Sigmoid colon (tissue), 6 donors: ENCODE measurements at regions not wholly inside any gene's neighbourhood (a gene's known extent, or its start where the extent isn't known, plus 50 kb on each side); places are given as distances from the start of the nearest gene placed in this dataset.

Source experiments
- DNase-seq: peaks from one replicate; pipeline ENCODE4 v3.0.0-alpha.2; 2019
- H3K27ac ChIP-seq, 4 donors: fragments of 200-600 bp; sonication (generic); one replicate each; pipeline ENCODE4 v1.5.1; 2016 to 2019; ENCODE audit warnings: mild to moderate bottlenecking in 1 of 4
- H3K27me3 ChIP-seq, 3 donors: fragments of 200-600 bp; sonication (generic); one replicate each; pipeline ENCODE4 v1.5.1; 2019; ENCODE audit warnings: mild to moderate bottlenecking in 1 of 3
- H3K36me3 ChIP-seq, 4 donors: fragments of 200-600 bp; sonication (generic); one replicate each; pipeline ENCODE4 v1.5.1; 2016 to 2019
- H3K4me1 ChIP-seq, 4 donors: fragments of 200-600 bp; sonication (generic); one replicate each; pipeline ENCODE4 v1.5.1; 2017 to 2019
- H3K4me3 ChIP-seq, 4 donors: fragments of 200-600 bp; sonication (generic); one replicate each; pipeline ENCODE4 v1.5.1; 2017 to 2019; ENCODE audit warnings: mild to moderate bottlenecking in 2 of 4, moderate library complexity in 1 of 4
- H3K9me3 ChIP-seq, 4 donors: fragments of 200-600 bp in 3 of 4; sonication (generic) in 3 of 4; one replicate each; pipeline versions ENCODE4 v1.5.1 to v1.6.1; 2013 to 2019
- EP300 ChIP-seq, 4 donors: sonication (generic); formaldehyde crosslinking; IDR thresholded peaks; one replicate each; pipeline ENCODE4 v1.6.1; 2017; ENCODE audit warnings: antibody characterized with exemption in 4 of 4
- POLR2A ChIP-seq, 2 donors: fragments of 450-650 bp; IDR thresholded peaks; one replicate each; pipeline ENCODE4 v1.6.1; 2016; ENCODE audit warnings: antibody characterized with exemption in 2 of 2, mild to moderate bottlenecking in 2 of 2, moderate library complexity in 2 of 2
- POLR2AphosphoS5 ChIP-seq, 4 donors: sonication (generic); formaldehyde crosslinking; IDR thresholded peaks; one replicate each; pipeline ENCODE4 v1.6.1; 2017; ENCODE audit warnings: antibody characterized with exemption in 4 of 4
- WGBS, 2 donors: extraction: QIAGEN DNeasy Blood & Tissue Kit; methylation state at CpG; one replicate each; pipeline ENCODE4 v1.1.7; 2013; 5-methylcytosine and 5-hydroxymethylcytosine counted together
- intact Hi-C: fragments of 100-400 bp; cut with DNase I; formaldehyde crosslinking; loops from one replicate; pipeline ENCODE4 v1.15.1; 2023
- TF ChIP-seq, protein P1 (sequence below), 4 experiments: fragments of 450-650 bp in 3 of 4; fragments of 200-600 bp in 1 of 4; IDR thresholded peaks; one replicate each; pipeline ENCODE4 v1.5.1; 2016 to 2019; ENCODE audit warnings: antibody characterized with exemption in 4 of 4, mild to moderate bottlenecking in 3 of 4, moderate library complexity in 2 of 4
- donor health status: healthy with polysubstance abuse.
- donor health status: healthy.

DNA sequence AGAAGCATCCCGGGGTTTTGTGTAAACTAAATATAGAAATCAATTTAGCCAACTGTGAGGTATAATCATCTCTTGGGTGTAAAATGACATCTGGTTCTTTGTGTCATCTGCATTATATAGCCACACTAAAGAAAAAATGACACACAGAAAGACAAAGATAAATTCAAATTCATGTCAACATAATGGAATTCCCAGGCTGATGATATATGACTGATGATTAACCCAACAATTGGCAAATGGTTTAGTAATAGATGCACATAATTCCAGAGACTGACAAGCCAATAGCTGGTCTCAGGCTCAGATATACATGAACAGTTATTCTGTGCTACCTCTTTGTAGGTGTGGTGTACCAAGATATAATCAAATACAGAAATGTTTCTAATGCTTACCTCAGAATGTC is 375.4 kb upstream of the PITX2 start:
- Histone ChIP-seq H3K27ac (no peak overlapping the region), H3K27me3 (no peaks in the 10 kb centered on the region), H3K9me3 (no peaks in the 10 kb centered on the region), H3K36me3 (no peaks in the 10 kb centered on the region), H3K4me1 (no peaks in the 10 kb centered on the region), H3K4me3 (no peak overlapping the region)
- no peak for TF ChIP-seq POLR2A (IDR thresholded peaks at IDR 0.05)
- no peak for TF ChIP-seq POLR2AphosphoS5 (IDR thresholded peaks at IDR 0.05)
- TF ChIP-seq, protein P1, sequence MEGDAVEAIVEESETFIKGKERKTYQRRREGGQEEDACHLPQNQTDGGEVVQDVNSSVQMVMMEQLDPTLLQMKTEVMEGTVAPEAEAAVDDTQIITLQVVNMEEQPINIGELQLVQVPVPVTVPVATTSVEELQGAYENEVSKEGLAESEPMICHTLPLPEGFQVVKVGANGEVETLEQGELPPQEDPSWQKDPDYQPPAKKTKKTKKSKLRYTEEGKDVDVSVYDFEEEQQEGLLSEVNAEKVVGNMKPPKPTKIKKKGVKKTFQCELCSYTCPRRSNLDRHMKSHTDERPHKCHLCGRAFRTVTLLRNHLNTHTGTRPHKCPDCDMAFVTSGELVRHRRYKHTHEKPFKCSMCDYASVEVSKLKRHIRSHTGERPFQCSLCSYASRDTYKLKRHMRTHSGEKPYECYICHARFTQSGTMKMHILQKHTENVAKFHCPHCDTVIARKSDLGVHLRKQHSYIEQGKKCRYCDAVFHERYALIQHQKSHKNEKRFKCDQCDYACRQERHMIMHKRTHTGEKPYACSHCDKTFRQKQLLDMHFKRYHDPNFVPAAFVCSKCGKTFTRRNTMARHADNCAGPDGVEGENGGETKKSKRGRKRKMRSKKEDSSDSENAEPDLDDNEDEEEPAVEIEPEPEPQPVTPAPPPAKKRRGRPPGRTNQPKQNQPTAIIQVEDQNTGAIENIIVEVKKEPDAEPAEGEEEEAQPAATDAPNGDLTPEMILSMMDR (IDR thresholded peaks at IDR 0.05) = no peak
- TF ChIP-seq EP300 (IDR thresholded peaks at IDR 0.05) = no peak
- intact Hi-C loops = no loop called here
- WGBS, 2 donors = 70 to 88% methylated on average over 1 of the region's 1 CpG
- no peak for DNase-seq

DNA sequence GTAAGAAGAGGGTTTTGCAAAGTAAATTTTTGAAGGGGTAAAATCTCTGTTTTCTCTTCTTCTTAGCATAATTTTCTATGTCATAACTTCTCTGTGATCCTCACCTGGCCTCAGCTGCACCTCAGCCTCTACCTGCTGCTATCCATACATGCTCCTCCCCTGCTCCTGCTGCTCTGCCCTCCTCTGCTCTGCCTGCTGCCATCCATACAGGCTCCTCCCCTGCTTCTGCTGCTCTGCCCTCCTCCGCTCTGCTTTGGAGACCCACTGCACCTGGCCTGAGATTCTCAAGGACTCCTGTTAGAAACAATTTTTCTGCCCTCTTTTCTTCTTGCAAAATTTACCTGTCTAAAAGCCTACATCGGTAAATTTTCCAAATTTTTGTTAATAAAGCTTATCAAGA is 388.6 kb upstream of the PITX2 start:
- no peak overlapping the region for H3K27ac ChIP-seq
- no peaks in the 10 kb centered on the region for H3K27me3 ChIP-seq
- no peak overlapping the region for H3K4me3 ChIP-seq
- no peaks in the 10 kb centered on the region for H3K36me3 ChIP-seq
- TF ChIP-seq POLR2A (IDR thresholded peaks at IDR 0.05) = no peak
- no peak for TF ChIP-seq POLR2AphosphoS5 (IDR thresholded peaks at IDR 0.05)
- TF ChIP-seq EP300 (IDR thresholded peaks at IDR 0.05) = no peak
- TF ChIP-seq, protein P1 (IDR thresholded peaks at IDR 0.05) = no peak
- intact Hi-C loops = no loop called here
- no peaks in the 10 kb centered on the region for H3K9me3 ChIP-seq
- 72 to 92% methylated on average over 2 of the region's 2 CpGs for WGBS, 2 donors
- DNase-seq = no peak
- no peaks in the 10 kb centered on the region for H3K4me1 ChIP-seq

DNA sequence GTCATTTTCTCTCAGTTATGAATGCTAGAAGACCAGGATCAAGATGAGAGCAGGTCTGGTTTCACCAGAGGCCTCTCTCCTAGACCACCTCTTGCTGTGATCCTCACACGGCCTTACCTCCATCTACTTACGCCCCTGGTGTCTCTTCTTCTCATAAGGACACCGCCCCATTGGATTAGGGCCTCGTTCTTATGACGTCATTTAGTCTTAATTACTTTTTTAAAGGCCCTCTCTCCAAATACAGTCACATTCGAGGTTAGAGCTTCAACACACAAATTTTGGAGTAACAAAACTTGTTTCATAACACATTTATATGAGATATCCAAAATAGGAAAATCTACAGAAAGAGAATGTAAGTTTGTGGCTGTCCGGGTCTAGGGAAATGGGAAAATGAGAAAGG is 391.0 kb upstream of the PITX2 start:
- no peak overlapping the region for H3K27ac ChIP-seq
- H3K27me3 ChIP-seq = no peaks in the 10 kb centered on the region
- intact Hi-C loops = no loop called here
- no peaks in the 10 kb centered on the region for H3K4me1 ChIP-seq
- no peaks in the 10 kb centered on the region for H3K9me3 ChIP-seq
- no peak overlapping the region for H3K4me3 ChIP-seq
- H3K36me3 ChIP-seq = no peaks in the 10 kb centered on the region
- WGBS, 2 donors = 82 to 86% methylated on average over 7 of the region's 7 CpGs
- no peak for DNase-seq
- TF ChIP-seq, protein P1 (IDR thresholded peaks at IDR 0.05) = no peak
- TF ChIP-seq POLR2A (IDR thresholded peaks at IDR 0.05) = no peak
- no peak for TF ChIP-seq EP300 (IDR thresholded peaks at IDR 0.05)
- no peak for TF ChIP-seq POLR2AphosphoS5 (IDR thresholded peaks at IDR 0.05)

DNA sequence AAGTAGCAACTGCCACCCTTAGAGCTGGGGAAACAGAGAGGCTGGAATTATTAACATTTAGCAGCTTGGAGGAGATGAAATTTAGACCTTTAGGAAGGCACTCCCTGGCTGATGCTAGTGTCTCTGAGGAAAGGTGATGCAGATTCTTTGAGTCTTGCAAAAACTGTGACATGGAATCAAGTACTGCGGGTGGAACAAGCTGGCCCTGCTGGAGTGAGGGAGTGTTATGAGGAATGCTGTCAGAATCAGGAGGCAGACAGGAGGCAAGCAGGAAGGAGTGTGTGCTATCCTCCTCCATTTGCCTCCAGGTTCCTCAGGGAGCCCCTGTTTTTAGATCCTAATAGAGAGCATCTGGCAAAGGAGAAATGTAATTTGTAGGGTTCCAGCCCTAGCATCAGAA is 391.7 kb upstream of the PITX2 start:
- no peak for TF ChIP-seq POLR2A (IDR thresholded peaks at IDR 0.05)
- no peak overlapping the region for H3K27ac ChIP-seq
- DNase-seq = no peak
- no peaks in the 10 kb centered on the region for H3K36me3 ChIP-seq
- no peaks in the 10 kb centered on the region for H3K4me1 ChIP-seq
- intact Hi-C loops = no loop called here
- no peak overlapping the region for H3K4me3 ChIP-seq
- H3K9me3 ChIP-seq = no peaks in the 10 kb centered on the region
- no peaks in the 10 kb centered on the region for H3K27me3 ChIP-seq
- WGBS, 2 donors = 91 to 96% methylated on average over 1 of the region's 1 CpG

DNA sequence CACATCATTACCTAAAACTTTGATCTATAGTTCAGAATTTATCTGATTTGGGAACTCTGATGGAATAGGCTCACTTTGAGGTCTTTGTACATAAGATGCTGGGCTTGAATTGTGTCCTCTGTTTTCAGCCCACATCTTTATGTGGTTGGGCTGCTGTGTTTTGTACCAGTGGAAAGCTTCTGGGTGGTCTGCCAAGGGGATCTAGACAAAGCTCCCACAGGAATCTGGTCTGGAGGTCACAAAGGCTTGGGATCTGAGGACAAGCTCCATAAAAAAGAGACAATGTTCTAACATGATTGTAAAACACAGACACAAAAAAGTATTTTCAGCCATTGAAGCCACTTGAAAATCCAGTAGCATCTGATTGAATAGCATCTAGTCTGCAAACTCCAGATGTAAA is 393.5 kb upstream of the PITX2 start:
- no peak for TF ChIP-seq POLR2AphosphoS5 (IDR thresholded peaks at IDR 0.05)
- intact Hi-C loops = no loop called here
- DNase-seq = no peak

DNA sequence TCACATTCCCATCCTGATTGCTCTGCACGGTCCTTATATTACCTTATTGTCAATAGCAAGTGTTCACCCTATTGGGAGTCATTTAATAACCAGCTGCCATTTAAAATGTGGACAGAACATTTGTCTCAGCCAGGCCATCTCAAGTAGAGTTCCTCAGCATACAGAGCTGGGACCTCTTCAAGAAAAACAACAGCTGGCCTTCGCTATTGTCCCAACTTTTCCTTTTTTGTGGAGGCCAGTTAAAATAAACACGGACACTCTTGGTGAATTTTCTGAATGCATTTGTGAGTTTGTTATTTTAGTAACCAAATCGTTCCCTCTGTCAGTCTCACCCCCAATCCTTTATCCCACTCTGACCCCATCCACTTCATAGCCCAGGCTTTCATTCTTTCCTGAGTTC is 395.3 kb upstream of the PITX2 start:
- TF ChIP-seq, protein P1 (IDR thresholded peaks at IDR 0.05) = no peak
- no peak for TF ChIP-seq EP300 (IDR thresholded peaks at IDR 0.05)
- no peak for TF ChIP-seq POLR2A (IDR thresholded peaks at IDR 0.05)
- TF ChIP-seq POLR2AphosphoS5 (IDR thresholded peaks at IDR 0.05) = no peak
- 50 to 71% methylated on average over 4 of the region's 4 CpGs for WGBS, 2 donors
- Histone ChIP-seq H3K27ac (no peak overlapping the region), H3K27me3 (no peaks in the 10 kb centered on the region), H3K36me3 (no peaks in the 10 kb centered on the region), H3K4me3 (no peak overlapping the region), H3K4me1 (no peaks in the 10 kb centered on the region), H3K9me3 (no peaks in the 10 kb centered on the region)
- intact Hi-C loops = no loop called here
- no peak for DNase-seq

More for the DNA sequence above, 393.5 kb upstream of the PITX2 start:
- no peaks in the 10 kb centered on the region for H3K27me3 ChIP-seq
- no peak overlapping the region for H3K4me3 ChIP-seq
- no peak overlapping the region for H3K27ac ChIP-seq
- no peaks in the 10 kb centered on the region for H3K9me3 ChIP-seq
- no peaks in the 10 kb centered on the region for H3K36me3 ChIP-seq
- H3K4me1 ChIP-seq = no peaks in the 10 kb centered on the region
